ENCODE measurements at regions not wholly inside any gene's neighbourhood (a gene's known extent, or its start where the extent isn't known, plus 50 kb on each side); places are given as distances from the start of the nearest gene placed in this dataset.
"Not testable (repeated sequence)": the region's sequence is repeated elsewhere in the genome, so short reads cannot be mapped to it uniquely, and the experiment has no call there.

DNA sequence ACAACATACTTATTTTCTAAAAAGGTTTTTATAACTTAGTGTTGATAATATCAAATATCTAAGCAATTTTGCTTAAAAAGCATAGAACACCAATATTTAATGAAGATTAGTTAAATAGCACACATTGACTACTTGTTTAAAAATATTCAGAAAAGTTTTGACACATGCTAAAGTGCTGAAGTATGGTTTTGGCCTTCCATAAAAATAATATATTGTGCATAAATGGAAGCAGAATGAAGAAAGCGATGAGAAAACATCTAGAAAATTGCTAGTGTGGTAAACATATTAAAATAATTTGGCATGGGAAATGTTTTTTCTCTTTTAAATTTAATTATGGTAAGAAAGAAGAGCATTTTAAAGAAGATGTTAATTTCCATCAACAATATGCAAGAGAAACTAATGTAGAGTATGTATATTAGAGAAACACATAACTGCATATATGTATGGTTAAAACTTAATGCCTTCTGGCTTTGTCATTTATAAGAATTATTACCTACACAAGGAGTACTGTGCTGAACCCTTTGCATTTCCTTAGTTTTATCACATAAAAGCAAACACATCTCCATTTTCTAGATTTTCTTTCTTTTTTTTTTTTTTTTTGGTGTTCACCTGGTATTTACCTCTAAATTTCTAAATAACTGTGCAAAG, 921.0 kb upstream of the ADAMTS5 start:
- DNase-seq (ENCODE audit: low read depth in 2 of 2) = not testable (repeated sequence)

DNA sequence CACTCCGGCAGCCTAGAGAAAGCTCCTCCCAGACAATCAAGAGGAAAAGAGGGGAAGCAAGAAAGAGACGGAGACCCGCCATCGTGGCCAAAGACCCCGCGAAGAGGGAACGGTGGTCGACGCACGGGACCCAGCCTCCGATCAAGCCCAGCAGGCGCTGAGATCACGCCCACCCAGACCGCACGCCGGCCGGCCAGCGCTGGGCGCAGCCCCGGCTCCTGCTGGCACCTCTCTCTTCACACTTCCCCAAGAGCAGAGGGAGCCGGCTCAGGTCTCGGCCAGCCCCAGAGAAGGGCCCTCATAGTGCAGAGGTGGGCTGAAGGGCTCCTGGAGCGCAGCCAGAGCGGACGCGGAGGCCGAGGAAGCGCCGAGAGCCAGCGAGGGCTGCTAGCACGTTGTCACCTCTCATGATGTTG, 918.4 kb upstream of the ADAMTS5 start:
- DNase-seq (ENCODE audit: low read depth in 2 of 2) = no peak

DNA sequence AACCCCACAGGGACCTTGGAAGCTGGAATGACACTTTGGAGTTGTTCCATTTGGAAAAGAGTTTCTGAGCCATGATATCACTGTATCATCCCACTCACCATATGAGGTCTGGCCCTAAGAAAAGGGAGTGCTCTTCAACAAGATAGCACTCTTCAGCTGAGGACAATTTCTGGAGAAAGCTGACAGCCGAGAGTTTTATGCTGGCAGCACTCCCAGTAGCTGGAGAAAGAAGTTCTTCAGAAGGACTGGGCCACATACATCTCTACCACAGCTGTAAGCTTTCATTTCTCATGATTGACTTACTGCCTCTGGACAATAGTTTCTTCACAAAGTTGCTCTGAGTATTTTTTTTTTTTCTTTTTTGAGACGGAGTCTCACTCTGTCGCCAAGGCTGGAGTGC, 914.4 kb upstream of the ADAMTS5 start:
- not testable (repeated sequence) for DNase-seq (ENCODE audit: low read depth in 2 of 2)

DNA sequence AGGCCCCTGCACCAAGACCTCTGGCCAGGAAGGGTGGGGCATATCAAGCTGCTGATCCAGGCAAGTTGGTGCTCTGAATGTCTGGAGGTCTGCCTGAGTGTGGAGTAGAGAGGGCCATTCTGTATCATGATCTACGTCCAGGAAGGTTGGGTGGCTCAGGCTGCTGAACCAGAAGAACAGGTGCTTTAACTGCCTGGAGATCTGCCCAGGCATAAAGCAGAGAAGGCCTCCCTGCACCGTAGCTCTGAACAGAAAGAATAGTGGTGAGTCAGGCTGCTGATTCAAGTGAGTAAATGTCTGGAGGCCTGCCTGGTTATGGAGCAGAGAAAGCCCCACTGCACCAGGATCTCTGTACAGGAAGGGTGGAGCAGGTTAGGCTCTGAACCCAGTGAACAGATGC, 905.5 kb upstream of the ADAMTS5 start:
- DNase-seq (ENCODE audit: low read depth in 2 of 2) = not testable (repeated sequence)

DNA sequence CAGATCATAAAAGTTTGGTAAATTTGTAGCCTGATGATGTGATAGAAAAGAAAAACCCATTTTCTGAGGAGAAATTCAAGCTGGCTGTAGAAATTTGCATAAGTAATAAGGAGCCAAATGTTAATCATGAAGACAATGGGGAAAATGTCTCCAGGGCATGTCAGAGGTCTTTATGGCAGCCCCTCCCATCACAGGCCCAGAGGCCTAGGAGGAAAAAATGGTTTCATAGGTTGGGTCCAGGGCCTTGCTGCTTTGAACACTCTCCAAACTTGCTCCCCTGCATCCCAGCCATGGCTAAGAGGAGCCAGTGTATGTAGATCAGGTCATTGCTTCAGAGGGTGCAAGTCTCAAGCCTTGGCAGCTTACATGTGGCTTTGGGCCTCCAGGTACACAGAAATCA, 903.9 kb upstream of the ADAMTS5 start:
- DNase-seq (ENCODE audit: low read depth in 2 of 2) = not testable (repeated sequence)

DNA sequence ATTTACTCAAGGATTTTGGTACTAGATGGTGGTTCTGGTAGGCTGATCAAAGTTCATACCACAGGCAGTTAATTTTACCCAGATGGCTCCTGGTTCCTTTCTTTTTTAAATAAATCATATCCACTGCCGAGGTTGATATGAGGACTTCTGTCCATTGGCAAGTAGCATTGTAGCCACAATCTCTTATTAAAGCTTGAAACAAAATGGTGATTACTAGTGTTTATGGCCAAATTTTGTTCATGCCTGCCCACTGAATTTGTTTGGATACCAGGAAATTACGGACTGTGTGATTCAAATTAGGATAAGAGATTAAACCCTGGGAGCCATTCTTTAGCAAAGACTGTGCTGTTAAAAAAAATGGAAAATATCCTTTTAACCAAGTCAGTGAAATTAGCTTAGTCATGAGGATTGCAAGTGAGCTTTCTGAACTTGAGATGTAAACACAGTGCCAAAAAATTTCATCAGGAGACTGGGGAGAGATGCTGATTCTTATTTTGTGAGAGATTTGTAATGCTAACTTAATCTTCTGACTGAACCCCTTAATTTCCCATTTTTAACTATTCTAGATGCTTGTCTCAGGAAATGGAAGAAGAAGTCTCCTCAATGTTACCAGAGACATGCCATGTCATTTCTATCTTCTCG, 893.5 kb upstream of the ADAMTS5 start:
- not testable (repeated sequence) for DNase-seq (ENCODE audit: low read depth in 2 of 2)

DNA sequence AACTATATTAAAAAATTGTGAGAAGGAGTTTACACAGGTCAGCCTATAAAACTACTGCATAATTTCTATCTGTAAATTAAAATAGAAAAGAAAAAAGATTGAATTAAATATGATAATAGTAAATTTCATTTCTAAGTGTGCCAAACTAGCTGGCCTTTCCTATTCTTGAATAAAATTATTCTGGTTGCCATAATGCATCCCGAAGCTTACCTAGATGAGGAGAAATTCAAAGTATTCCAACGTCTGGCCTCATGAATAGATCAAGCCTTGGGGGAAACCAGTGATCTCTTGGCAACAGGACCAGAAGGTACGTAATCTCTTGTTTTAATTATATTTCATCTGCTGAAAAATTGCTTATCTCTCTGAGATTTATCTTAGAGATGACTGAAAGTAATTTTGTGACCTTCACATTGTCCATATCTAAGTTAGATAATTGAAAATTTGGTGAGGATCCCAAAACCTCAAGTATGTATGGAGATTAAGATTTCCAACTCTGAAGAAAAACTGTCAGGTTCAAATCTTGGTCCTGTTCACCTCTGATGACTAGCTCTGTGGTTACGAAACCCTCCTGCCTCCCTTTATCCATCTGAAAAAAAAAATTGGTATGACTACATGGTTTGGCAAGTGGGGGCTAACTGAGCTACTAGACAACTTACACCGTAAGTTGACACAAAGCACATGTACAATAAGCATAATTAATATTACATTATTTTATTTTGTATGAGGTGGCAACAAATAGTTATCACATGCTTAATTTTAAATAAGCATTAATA, 891.4 kb upstream of the ADAMTS5 start:
- DNase-seq (ENCODE audit: low read depth in 2 of 2) = not testable (repeated sequence)

DNA sequence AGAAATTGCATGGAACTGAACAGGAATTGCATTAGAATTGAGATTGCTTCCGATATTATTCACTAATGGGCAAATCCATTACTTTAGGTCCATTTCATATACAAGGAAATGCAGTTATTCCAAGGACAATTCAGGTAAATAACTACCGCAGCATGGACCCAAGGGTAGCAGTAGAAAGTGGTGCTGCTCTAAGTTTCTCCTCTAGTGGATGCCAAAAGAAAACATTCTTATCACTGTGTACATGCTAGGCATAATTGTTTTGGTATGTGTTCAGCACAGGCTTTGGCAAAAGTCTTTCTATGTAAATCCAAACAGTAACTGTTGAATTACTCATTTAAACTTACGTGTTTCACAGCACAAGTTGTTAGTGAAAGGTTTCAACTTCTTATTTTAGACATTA, 890.1 kb upstream of the ADAMTS5 start:
- not testable (repeated sequence) for DNase-seq (ENCODE audit: low read depth in 2 of 2)

DNA sequence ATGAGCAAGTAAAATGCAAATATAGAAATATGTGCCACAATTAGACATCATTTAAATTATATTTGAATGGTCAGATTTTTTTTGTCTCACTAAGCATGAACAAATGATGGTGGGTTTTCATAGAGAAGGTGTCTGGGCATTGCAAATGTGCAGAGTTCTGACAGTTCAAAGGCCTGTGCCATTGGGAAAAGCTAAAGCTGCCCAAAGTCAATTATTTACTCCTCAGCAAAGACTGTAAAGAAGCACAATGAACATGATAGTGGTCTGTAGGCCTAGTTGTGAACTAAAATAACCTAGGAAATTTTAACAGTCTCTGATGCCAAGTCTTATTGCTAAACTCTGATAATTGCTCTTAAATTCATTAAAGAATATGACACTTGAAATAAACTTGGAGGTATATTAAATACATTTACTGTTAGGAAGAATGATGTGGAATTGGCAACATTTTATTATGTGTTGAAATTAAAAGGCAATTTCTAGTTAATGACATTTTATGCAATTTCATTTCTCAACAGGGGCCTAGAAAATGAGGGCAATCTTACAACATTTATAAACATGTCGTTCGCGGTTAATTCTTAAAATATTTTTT, 874.3 kb upstream of the ADAMTS5 start:
- no peak for DNase-seq (ENCODE audit: low read depth in 2 of 2)

DNA sequence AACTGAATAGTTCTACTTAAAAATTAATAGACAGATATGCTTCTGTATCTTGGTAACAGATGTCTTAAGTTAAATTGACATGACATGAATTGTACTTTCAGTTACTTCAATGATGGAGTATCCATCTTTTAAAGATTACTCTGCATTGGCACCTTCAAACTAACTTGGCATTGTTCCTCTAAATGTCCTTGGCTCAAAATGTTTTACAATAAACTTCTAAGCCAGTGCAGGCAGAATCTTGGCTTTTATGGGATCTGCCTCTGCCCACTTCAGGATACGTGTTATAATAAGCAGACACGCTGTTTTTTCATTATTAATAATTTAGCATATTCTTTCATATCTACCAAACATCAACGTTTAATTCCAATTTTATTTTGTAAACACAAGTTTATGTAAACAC, 873.4 kb upstream of the ADAMTS5 start:
- DNase-seq (ENCODE audit: low read depth in 2 of 2) = no peak

DNA sequence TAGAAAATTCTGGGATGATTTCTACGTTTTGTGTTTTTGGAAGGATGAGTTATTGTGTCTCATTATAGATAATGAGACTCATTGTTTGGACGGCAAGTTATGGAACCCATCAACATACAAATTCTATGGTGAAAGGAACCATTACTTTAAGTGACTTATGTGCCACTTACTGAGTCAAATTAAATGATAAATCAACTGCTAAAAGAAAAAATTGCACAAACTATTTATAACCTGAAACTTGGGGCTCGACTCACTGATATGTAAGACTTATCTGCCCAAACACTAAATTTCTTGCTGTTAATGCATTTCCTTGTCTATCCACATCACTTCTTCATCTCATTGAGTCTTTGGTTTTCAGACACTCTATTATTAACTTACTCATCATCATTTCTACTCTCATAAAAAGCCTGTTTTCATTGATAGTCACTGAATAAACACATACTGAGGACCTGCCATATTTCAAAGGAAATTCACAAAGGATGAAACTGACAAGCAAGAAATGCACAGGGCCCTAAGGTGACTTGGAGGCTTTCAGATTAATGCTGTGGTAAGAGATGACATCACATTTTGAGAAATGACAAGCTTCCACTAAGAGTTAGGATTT, 872.7 kb upstream of the ADAMTS5 start:
- no peak for DNase-seq (ENCODE audit: low read depth in 2 of 2)

DNA sequence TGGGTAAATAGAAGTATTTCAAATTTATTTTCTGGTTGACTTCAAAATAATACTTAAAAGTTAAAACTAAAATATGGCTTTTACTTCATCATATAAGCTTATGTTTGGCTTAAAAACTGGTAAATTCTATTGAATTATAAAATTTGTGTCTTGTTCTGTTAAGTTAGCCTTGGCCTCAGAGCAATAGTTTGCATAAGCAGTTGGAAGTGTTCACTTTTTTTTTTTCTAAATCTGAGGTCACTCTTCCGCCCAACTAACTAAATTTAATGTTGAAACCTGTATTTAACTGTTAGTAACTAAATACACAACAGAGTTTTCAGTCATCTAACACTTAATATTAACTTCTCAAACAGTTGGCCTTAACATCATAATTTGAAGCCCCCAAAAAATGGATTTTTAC, 871.7 kb upstream of the ADAMTS5 start:
- no peak for DNase-seq (ENCODE audit: low read depth in 2 of 2)

DNA sequence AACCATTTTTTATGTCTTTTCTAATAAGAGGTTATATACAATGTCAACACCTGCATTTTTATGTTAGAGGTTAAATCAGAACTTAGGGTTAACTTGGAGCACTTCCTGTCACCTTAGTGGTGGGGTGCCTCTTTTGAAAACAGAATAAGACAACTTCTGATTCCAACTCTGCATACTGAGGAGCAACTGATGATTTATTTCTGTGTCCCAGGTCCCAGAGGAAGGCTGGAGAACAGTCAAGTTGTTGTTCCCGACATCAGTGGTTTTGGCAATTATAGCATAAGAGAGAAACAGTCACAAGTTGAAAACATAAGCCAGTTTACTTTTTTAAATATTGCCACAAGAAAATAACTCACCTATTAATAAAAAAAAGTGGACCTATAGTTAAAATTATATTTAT, 871.0 kb upstream of the ADAMTS5 start:
- DNase-seq (ENCODE audit: low read depth in 2 of 2) = no peak

DNA sequence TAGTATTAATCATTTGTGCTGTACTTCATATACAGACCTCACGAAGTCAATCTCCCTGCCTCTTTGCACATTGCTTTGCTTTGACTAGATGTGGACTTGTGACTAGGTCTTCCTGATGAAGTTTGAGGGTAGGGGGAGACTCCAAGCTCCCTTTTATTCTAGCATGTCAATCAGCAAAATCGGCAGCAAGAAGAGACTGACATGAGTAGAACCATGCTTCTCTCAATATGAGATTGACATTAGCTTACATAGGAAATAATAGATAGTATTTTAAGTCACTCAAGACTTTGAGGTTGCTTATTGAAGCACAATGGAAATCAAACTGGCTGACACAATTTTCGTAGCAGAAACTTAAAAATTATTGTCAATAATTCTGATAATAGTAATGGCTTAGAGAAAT, 866.4 kb upstream of the ADAMTS5 start:
- DNase-seq (ENCODE audit: low read depth in 2 of 2) = no peak

DNA sequence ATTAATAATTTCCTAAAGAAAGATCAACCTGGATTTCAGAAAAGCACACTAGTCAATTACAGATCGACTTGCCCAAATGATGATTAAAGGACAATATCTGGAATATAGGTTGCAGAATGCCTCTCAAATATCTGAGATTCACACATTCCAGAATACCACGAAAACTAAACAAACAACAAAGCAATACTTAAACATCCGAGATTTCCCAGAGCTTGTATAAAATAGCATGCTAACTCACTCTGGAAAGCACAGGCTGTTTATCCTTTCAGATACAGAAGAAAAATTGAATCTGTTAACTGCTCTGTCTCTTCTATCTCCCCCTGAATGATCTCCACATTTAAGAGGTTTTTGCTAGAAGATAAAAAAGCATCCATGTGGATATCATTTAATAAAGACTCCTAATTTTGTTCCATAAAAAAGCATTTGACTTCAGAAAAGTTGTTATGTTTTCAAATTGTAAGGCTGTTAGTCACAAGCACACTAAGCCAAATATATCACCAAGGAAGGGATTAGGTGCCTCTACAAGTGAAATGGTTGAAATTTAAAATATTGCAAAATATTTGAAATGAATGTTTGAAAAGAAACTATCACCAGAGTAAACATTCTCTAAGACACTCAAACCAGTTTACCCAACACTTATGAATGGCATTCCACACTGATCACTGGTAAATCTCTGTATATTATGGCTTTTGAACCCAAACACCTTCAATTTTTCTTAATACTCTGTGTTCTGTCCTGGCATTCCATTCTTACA, 865.1 kb upstream of the ADAMTS5 start:
- DNase-seq (ENCODE audit: low read depth in 2 of 2) = no peak

DNA sequence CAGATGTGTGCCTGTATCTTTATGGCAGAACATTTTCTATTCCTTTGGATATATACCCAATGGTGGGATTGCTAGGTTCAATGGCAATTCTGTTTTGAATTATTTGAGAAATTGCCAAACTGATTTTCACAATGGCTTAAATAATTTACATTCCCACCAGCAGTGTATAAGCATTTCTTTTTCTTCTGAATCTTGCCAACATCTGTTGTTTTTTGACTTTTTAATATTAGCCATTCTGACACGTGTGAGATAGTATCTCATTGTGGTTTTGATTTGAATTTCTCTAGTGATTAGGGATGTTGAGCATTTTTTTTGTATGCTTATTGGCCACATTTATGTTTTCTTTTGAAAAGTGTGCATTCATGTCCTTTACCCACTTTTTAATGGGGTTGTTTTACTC, 864.3 kb upstream of the ADAMTS5 start:
- DNase-seq (ENCODE audit: low read depth in 2 of 2) = no peak

DNA sequence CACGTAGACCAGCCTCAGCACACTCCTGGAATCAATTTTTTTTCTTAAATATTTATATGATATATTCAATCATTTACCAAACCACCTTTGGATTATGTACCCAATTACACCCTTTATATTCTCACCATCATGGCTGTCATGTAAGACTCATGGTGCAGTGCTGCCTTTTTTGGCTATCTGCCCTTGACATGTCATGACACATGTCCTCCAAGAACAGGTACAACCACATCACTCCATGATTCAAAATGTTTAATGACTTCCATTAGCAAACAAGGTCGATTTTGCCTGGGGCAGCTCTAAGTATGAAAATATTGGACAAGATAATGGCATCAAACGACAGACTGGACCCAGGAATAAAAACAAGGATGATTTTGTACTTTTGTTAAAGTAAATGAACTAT, 861.1 kb upstream of the ADAMTS5 start:
- no peak for DNase-seq (ENCODE audit: low read depth in 2 of 2)

DNA sequence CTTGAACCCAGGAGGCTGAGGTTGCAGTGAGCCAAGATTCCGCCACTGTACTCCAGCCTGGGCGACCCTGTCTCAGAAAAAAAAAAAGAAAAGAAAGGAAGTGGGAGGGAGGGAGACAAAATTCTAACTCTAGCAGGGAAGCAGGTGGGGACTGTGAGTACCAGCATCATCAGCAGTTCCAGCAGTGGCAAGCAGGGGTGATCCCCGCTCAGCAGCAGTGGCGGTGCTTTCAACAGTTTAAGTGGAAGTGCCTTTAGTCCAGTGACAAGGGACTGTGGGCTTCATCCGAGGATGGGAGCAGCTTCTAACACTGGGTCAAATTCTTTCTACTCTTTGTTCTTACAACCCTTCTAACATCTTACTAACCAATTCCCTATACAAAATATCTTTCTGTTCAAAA, 858.1 kb upstream of the ADAMTS5 start:
- no peak for DNase-seq (ENCODE audit: low read depth in 2 of 2)

DNA sequence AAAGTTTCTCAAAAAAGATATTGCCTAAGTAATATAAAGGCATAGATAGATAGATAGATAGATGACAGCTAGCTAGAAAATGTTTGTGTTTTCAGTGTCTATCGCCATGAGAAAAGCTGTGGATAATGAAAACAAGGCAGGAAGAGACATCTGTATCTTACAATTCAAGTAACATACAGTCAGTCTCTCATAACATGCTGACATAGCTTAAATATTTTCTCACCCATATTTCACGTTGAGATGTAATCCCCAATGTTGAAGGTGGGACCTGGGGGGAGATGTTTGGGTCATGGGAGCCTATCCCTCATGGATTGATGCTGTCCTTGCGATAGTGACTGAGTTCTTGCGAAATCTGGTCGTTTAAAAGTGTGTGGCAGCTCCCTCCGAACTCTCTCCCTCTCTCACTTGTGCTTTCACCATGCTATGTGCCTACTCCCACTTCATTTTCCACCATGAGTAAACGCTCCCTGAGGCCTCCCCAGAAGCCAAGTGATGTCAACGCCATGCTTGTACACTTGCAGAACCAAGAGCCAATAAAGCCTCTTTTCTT, 856.8 kb upstream of the ADAMTS5 start:
- no peak for DNase-seq (ENCODE audit: low read depth in 2 of 2)

DNA sequence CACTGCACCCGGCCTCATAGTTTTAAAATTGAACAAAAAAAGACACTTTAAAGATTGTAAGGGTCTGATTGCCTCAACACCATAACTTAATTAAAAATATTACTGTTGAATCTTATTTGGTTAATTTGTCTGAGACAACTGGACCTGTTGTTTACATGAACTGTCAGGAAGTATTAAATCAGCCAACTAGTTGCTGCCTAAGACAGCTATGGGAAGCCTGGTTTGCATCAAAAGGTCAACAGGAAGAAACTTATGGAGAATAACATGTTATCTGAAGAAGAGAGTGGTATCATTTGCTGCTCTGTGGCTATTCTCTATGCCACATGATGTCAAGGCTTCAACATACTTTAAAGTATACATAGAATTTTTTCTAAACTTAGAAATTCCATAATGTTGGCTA, 853.5 kb upstream of the ADAMTS5 start:
- no peak for DNase-seq (ENCODE audit: low read depth in 2 of 2)

DNA sequence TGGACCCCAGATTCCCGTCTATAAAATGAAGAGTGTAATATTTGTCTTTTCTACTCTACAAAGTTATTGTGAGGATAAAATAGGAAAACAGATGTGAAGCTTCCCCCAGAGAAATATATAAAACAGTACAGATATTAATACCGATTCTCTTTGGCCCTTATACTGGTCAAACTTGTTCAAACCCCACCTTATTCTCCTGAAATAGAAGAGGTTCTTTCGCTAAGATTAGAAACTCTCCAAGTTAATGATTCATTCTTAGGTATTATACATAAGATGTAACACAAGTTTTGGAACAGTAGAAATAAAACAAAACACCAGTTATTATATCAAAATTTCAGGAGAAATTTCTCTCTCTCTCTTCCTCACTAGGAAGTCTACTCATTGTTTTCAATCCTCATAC, 852.4 kb upstream of the ADAMTS5 start:
- no peak for DNase-seq (ENCODE audit: low read depth in 2 of 2)
